HG02885 (cell line): ENCODE measurements at regions not wholly inside any gene's neighbourhood (a gene's known extent, or its start where the extent isn't known, plus 50 kb on each side); places are given as distances from the start of the nearest gene placed in this dataset.
"Not testable (repeated sequence)": the region's sequence is repeated elsewhere in the genome, so short reads cannot be mapped to it uniquely, and the experiment has no call there.

Source experiments
- ATAC-seq: cut with Tn5 transposase; IDR thresholded peaks from one replicate; pipeline ENCODE4 v1.9.1; 2021; ENCODE audit warnings: mild to moderate bottlenecking; ENCODE audit not compliant: unreplicated experiment, poor library complexity

GRCh38 chr9:30235564-30235963 lies 2148.9 kb upstream of the ACO1 start:
- ATAC-seq: no peak

GRCh38 chr9:30239878-30240277 lies 2144.6 kb upstream of the ACO1 start:
- ATAC-seq: no peak

GRCh38 chr9:30243467-30243866 lies 2141.0 kb upstream of the ACO1 start:
- ATAC-seq: no peak

- no peak for ATAC-seq
These were observed 2139.6 kb upstream of the ACO1 start for GRCh38 chr9:30244877-30245276.

GRCh38 chr9:30250872-30251271 lies 2133.6 kb upstream of the ACO1 start:
- ATAC-seq: no peak

GRCh38 chr9:30258094-30258493 lies 2126.3 kb upstream of the ACO1 start:
- ATAC-seq: no peak

GRCh38 chr9:30280229-30280900 lies 2104.1 kb upstream of the ACO1 start:
- no peak for ATAC-seq

- ATAC-seq: no peak
These were observed 2095.0 kb upstream of the ACO1 start for GRCh38 chr9:30289435-30289834.

- ATAC-seq: not testable (repeated sequence)
These were observed 2092.4 kb upstream of the ACO1 start for GRCh38 chr9:30292026-30292425.

GRCh38 chr9:30293231-30293630 lies 2091.2 kb upstream of the ACO1 start:
- ATAC-seq: no peak

- ATAC-seq: no peak
These were observed 2085.2 kb upstream of the ACO1 start for GRCh38 chr9:30299126-30299780.

GRCh38 chr9:30301271-30301963 lies 2083.0 kb upstream of the ACO1 start:
- no peak for ATAC-seq

- no peak for ATAC-seq
These were observed 2073.7 kb upstream of the ACO1 start for GRCh38 chr9:30310711-30311110.

- ATAC-seq: no peak
These were observed 2055.0 kb upstream of the ACO1 start for GRCh38 chr9:30329431-30329830.

- no peak for ATAC-seq
These were observed 2035.5 kb upstream of the ACO1 start for GRCh38 chr9:30348904-30349303.

GRCh38 chr9:30349526-30350513 lies 2034.6 kb upstream of the ACO1 start:
- no peak for ATAC-seq

GRCh38 chr9:30356221-30356620 lies 2028.2 kb upstream of the ACO1 start:
- no peak for ATAC-seq

GRCh38 chr9:30362373-30362772 lies 2022.1 kb upstream of the ACO1 start:
- no peak for ATAC-seq

- ATAC-seq: not testable (repeated sequence)
These were observed 2018.3 kb upstream of the ACO1 start for GRCh38 chr9:30366140-30366539.

- no peak for ATAC-seq
These were observed 2002.2 kb upstream of the ACO1 start for GRCh38 chr9:30382271-30382670.
